HUDEP-2 (cell line): ENCODE measurements at regions not wholly inside any gene's neighbourhood (a gene's known extent, or its start where the extent isn't known, plus 50 kb on each side); places are given as distances from the start of the nearest gene placed in this dataset.
"Not testable (repeated sequence)": the region's sequence is repeated elsewhere in the genome, so short reads cannot be mapped to it uniquely, and the experiment has no call there.

ENCODE experiments used
- DNase-seq, 76 experiments: peaks; one replicate each; lab custom pipeline; 2025; ENCODE audit not compliant: unreplicated experiment in 76 of 76; lab: John Stamatoyannopoulos, UW

DNA sequence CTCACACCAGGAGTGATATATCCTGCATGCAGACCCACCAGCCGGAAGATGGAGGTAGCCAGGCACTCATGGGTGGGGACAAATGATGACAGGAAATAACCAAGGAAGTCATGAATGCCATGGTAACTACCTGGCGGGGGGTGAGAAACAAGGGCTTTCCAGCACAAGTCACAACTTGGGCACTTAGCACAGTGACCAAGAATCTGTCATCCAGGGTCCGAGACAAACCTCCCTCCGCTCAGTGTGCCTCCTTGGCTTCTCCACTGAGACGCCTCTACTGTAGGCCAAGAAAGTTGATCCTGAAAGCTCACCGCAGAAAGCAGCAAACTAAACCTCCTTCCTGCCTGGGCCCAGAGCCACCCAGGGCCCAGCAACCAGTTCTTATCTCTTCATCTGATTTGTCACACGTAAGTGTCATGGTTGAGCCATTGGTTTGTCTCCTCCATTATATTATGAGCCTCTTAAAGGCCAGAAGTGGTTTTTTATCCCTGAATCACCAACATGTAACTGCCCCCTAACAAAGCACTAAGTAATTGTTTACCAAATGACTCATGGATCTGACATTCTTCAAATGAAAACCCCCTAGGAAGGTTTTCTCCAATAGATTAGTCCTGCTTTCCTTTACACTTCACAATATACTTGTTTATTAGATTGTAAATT, 84.3 kb upstream of the TAB2 start:
- no peak for DNase-seq

DNA sequence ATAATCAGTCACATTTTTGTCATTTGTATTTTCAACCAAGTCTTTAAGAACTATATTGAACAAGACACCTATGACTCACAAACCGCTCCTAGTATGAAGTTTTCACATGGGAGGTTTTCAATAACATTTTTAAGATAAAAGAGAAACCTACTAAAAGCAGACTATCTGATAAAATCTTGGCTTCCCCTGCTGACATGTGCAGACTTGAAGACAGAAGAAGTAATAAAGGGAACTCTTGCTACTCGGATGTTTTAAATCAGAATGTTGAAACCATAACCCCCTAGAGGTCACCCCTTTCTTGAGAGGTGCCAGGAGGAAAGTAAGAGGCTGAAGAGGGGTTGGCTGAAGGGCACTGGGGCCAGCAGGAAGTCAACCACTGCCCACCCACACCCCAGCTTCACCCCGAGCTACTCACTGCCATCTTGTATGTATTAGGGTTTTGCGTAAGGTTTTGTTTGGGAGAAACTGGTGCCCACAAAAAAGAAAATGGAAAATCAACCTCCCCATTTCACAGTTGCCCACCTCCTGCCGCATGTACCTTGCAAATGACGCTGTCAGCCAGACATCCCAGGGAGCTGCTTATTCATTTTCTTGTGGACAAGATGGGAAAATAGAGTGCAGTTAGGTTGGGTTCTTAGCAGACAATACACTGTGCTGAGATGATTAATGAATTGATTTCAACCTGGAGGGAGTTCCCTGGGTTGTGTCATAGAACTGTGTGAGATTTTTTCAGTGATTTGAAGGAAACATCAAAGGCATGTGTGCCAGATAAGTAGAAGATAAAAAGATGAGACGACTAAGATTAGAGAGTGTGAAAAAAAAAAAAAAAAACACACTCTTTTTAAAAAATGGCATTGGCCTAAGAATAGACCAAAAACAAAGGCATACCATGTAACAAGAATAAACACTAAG, 83.2 kb upstream of the TAB2 start:
- DNase-seq: no peak

DNA sequence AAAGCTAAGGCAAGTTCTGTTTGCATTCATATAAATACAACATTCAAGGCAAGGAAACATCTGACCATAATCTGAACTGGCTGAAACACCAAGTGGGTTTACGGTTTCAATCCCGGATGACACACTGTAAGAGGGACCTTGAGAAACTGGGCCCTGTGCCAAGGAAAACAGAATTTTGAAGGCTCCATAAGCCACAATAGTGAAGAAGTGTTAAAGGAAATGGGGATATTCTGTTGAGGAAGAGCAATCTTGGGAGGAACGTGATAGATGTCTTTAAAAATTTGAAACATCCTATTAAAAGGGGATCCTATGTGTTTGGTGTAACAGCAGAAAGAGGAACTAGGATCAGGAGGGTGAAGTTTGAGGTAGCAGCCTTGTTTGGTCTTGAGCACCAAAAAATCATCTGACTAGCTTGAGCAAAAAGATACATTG, 82.4 kb upstream of the TAB2 start:
- DNase-seq: no peak

DNA sequence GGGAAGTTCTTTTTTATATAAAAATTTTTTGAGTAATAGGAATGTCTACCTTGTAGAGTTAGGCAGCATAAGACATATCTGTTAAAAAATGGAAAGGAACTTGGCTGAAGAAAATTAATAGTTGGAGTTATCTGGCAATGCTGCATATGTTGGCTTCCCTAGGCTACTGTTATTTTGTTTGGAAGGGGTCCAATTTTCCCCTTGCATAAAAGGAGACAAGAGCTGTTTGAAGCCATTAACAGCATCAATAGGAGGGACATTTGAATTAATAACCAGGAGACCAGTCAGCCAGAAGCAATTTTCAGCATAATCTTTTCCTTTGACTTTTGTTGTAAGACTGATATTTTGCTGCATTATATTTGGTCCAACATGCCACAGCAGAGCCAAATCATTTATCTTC, 80.9 kb upstream of the TAB2 start:
- no peak for DNase-seq

DNA sequence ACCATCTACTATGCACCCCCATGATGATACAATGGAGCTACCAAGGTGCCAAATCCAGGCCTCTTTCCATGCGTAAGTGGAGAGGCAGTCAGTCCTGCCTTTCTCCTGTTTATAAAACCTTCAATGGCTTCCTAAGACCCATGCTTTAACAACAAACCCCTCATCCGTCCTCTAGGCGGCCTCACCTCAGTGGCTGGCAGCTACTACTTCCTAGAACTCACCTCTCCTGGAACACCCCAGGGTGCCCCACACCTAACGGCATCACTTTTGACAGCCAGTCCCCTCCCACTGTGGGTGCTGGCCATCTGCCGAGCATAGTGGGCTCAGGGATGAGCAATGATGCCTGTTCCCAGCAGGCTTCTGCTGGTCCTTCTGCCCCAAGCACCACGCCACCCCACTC, 80.0 kb upstream of the TAB2 start:
- no peak for DNase-seq

DNA sequence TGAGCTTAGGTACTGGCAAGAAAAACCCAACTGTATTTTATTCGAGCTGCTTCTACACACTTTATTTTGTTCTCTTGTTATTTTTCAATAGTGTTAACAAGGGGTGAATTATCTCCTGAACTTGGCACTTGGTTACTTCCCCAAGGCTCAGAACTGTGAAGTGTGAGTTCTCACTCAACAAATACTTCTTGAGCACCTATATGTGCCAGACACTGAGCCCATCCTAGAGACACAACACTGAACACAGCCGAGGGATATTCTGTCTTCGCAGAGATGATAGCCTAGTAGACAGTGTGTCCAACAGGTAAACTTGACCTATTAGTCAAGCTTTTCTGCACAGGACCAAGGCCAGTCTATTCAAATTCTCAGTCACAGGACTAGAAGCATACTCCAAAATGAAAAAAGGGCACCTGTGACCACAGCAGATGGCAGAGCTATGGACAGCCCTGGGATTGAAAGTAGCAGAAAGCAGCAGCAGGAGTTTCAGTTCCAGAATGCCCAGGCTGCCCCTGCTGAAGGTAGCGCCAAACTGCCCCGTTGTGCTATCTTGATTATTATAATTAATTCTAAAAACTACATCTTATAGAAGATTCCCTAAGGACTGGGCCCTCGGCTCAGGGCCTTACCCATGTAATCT, 77.8 kb upstream of the TAB2 start:
- no peak for DNase-seq

DNA sequence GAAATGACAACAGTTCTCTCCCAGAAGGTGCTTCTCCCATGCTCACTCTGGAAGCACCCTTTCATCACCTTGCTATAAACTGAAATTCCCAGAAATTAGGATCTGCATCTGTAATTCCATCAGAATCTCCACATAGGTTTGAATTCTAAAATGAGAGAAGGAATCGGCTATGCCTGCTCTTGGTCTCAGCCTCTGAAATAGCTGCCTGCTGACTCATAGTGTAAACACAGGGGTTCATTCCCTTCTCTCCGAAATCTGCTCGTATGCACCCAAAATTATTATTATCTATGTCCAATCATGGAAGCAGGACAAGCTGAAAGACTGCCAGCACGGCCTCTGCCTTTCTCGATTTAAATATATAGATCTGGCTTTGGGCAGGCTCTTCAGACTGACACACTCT, 74.6 kb upstream of the TAB2 start:
- DNase-seq: no peak

DNA sequence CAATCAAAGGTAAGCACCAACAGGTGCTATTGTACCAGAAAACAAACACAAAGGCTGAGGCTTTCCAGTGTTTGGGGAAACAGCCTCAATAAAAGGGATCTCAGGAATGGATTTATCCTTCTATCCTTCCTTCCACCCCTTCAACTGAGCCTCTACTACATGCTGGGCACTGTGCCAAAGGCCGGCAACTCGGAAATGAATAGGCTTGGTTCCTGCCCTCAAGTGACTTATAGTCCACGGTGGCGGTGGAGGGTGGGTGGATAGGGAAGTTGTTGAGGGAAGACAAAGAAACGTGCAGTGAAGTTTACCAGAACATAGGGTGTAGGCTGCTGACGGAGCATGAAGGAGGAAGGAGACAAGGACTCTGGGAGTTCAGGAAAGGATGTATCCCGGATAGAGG, 73.4 kb upstream of the TAB2 start:
- DNase-seq: no peak

DNA sequence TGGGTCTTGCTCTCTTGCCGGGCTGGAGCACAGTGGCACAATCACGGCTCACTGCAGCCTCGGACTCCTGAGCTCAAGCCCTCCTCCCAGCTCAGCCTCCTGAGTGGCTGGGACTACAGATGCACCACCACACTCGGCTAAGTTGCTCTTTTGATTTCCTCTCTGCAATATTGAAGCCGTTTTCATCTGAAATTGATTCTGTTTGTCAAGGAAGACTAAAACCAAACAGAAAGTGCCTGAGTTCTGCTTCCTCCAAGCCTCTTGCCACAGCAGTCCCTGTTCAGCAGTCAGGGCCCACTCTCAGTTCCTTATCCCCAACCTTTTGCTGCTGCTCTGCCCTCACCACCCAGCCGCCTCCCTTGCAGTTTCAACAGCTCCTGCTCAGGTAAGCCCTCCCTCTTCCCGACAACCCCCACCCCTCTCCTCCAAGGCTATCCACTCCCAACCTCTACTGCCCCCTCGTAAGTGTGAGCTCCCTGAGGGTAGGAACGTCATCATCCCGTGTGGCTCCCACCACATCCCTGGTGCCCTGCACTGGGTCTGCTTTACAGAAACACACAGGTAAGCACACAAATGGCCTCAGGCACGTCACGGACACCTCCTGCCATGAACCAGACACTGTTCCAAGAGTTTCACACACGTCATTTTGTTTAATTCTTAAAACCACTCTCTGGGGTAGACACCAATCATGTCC, 70.7 kb upstream of the TAB2 start:
- no peak for DNase-seq

DNA sequence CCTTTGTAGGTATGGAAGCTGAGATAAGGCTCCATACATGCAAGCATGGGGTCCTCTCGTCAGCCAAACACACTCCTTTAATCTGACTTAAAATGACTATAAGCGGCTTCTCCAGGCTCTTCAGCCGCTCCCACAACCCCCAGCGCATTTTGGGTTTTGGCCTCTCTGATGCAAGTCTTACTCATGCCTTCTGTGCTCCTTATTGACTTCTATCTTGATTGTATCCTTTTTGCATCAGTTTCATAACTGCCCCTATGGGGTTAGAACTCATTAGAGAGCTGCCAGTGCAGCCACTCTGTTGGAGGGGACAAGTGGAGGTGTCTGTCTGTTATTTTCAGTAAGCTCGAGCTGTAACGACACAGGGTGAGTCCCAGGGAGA, 70.1 kb upstream of the TAB2 start:
- DNase-seq: no peak

DNA sequence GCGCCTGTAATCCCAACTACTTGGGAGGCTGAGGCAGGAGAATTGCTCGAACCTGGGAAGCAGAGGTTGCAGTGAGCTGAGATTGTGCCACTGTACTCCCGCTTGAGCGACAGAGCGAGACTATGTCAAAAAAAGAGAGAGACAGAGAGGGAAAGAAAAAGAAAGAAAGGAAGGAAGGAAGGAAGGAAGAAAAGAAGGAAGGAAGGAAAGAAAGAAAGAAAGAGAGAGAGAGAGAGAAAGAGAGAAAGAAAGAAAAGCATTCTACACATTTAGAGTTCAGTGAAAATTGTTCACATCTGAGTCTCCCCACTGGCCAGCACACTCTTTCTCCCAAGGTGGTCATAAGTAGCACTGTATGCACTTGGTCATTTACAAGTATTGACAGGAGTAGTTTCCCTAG, 69.2 kb upstream of the TAB2 start:
- DNase-seq: not testable (repeated sequence)

DNA sequence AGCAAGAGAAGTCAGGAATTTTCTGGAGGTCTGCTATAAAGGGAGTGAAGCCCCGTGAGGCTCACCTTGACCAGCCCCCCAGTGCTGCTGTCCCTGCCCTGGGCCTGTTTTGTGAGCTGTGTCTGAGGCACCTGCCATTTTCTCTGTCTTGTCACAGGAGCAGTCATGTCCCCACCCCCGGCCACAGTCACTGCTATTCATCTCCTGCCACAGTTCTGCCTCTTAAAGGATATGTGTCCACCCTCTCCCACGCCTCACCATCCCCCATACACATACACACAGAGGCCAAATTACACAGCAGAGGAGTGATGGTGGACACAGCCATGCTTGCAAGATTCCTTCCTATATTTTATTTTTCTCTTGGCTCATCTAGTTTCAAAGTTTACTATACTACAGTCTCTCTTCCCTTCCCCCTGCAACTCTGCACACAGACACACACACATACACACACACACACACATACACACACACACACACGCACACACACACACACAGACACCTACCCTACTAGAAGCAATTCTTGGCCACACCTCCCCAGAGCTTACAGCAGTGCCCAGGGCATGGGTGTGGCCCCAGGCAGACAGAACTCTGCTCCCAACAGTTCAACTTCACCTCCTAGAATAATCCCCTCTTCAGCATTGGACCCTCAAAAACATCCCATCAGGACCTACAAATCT, 68.7 kb upstream of the TAB2 start:
- peak in 17 of 76 experiments; percentile 7 to 54 (median 17) for DNase-seq

DNA sequence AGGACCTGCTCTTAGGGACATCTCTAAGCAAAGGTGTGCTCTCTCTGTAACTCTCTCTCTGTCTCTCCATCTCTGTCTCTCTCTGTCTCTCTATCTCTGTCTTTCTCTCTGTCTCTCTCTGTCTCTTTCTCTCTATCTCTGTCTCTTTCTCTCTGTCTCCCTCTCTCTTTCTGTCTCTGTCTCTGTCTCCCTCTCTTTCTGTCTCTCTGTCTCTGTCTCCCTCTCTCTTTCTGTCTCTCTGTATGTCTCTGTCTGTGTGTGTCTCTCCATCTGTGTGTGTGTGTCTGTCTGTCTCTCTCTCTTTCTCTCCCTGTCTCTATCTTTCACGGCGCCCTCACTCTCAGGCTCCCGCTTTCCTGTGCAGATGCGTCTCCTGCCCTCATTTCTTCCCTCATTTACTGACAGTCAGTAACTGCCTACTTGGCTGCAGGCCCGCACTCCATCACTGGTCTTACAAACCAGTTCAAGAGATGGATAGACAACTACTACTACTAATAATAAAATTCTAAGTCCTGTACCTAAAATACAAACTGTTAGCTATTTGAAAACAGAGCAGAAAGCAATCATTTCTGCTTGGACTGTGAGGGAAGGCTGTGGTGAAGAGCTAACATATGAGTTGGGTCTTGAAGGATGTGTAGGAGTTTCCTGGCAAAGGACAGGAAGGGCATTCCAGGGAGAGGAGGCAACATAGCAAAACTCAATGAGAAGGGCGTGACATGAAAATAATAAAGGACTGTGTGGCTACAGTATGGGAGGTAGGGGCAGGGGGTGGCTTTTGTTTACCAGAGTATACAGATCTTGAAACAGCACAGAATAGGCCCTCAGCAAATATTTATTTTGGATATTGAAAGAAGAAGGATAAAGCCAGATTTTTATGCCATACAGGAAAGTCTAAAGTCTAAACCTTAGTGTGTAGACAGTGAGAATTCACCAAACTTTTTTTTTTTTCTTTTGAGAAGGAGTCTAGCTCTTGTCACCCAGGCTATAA, 67.8 kb upstream of the TAB2 start:
- no peak for DNase-seq

DNA sequence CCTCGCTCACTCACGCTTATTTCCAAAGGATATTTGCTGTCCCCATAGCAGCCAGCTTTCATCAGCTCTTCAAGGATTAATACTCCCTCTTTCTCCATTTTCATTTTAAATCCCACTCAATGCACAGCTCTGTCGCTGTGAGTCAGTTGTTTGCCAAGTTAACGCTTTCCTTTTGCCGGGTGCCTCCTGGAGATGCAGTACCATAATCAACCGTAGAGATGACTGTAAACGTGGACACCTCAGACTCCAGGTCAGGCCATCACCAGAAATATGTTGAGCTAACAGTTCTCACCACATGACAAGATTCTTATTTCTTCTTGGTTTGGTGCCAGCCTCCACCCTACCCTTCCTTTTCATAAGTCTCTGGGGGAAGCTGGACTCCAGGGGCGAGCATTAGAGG, 66.6 kb upstream of the TAB2 start:
- no peak for DNase-seq

DNA sequence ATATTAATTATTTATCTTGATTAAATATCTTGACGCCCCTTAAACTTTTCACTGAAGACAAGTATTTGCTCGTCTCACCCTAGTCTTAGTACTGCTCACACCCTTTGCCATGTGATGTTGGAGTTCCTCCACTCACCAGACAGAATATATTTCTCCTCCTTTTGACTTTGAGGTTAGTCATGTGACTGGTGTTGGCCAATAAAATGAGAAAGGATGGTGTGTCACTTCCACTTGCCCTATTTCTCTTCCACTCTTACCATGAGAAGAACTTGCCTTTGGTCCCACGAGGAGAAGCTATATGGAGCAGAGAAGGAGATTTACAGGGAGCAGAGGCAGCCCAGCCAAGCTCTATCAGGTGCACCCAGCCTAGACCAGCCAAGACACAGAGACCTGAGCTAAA, 64.9 kb upstream of the TAB2 start:
- no peak for DNase-seq

DNA sequence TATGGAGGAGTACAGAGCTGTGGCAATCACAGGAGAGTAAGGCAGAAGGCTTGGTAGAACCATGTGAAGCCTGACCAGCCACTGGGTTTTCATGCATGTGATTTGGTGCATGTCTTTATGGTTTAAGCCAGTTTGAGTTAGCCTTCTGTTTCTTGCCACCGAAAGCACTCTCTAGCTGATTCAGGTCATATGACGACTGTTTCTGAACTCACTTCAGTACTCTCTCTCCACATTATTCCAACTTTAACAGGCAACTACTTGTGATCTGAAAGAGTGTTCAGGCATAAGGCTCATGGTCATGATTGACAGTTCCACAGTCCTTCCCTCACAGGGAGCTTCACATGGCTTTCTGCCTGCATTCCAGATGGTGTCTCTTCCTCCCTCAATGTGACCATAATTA, 63.3 kb upstream of the TAB2 start:
- DNase-seq: no peak

DNA sequence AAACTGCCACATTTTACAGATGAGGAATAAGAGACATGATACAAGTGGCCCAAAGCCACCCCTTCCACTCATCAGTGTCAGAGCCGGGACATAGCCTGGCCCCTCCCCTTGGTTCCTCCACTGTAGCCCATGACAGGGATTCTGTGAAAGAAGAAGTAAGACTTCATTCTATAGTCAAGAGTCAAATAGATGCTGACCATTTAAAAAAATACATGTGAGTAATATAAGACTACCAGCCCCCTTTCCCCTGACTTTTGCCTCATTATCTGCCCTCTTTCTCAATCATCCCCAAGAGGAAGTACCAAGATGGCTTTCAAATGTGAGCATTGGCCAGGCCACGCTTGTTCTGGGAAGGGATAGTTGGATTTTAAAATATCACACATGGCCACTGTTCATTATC, 57.8 kb upstream of the TAB2 start:
- no peak for DNase-seq

DNA sequence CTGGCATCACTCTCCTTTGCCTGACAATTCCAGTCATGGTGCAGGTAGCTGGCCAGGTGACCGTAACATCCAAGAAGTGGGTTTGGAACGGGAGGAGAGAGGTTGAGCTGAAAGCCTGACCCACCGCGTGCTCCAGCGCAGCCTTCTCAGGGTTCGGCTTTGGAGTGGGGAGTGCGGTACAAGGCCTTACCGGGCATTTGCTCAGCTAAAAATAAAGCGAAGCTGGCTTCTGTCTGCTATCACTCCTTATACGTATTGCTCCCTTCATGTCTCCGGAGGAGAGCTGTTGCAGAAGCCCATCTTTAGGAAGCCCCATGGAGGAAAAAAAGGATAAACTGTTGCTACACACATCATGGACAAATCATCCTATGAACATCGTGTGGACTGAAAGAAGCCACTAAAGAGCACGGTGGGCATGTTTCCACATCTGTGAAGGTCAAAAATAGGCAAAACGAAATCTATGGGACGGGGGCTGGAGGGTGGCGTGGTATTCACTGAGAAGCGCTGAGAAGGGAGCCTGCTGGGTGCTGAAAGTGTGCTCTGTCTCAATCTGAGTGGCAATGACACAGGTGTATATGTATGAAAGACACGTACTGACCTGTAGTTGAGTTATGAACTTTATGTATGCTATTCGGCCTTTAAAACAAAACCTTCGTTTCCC, 57.2 kb upstream of the TAB2 start:
- no peak for DNase-seq
